ENCODE measurements at regions not wholly inside any gene's neighbourhood (a gene's known extent, or its start where the extent isn't known, plus 50 kb on each side); places are given as distances from the start of the nearest gene placed in this dataset.

GRCh38 chr13:44819245-44819644, 170.0 kb downstream of the NUFIP1 start:
- Histone ChIP-seq H3K27ac (ENCODE audit: low read depth, low read length) (no peak overlapping the region), H3K14ac (ENCODE audit: insufficient read length) (no peak overlapping the region), H4K5ac (ENCODE audit: insufficient read length, low read depth, low read length) (no peak overlapping the region), H3K4me1 (replicated peaks in 1 of 4; ENCODE audit: control insufficient read depth in 3 of 4, insufficient read depth in 4 of 4, low read length in 3 of 4) (peaks cover 2 to 18% (median 13%) of the 10 kb centered on the region in 4 experiments), H3K79me2 (ENCODE audit: control insufficient read depth in 1 of 2, insufficient read depth in 2 of 2, low read length in 2 of 2) (no peaks in the 10 kb centered on the region), H4K8ac (ENCODE audit: extremely low read depth, insufficient read depth, low read length) (no peak overlapping the region), H2BK120ac (replicated peaks; ENCODE audit: low read depth, low read length) (no peak overlapping the region), H3K36me3 (ENCODE audit: control insufficient read depth in 2 of 4, insufficient read depth in 4 of 4, low read length in 3 of 4) (no peaks in the 10 kb centered on the region), H2BK20ac (ENCODE audit: low read length) (no peak overlapping the region), H2BK15ac (ENCODE audit: low read length) (no peak overlapping the region), H3K27me3 (replicated peaks in 1 of 4; ENCODE audit: control insufficient read depth in 3 of 4, extremely low read depth in 1 of 4, insufficient read depth in 3 of 4, low read length in 3 of 4) (no peaks in the 10 kb centered on the region), H3K9me3 (ENCODE audit: insufficient read depth in 2 of 2, low read depth in 1 of 2, low read length in 1 of 2) (no peaks in the 10 kb centered on the region), H2AK5ac (ENCODE audit: low read depth, low read length) (no peak overlapping the region), H3K4me2 (ENCODE audit: insufficient read depth in 1 of 2, low read depth in 2 of 2, low read length in 2 of 2) (no peak overlapping the region), H2AFZ (ENCODE audit: low read length) (no peak overlapping the region), H2BK12ac (ENCODE audit: low read depth, low read length) (no peak overlapping the region), H3K9ac (replicated peaks in 1 of 4; ENCODE audit: extremely low read depth in 1 of 4, low read depth in 3 of 4, low read length in 3 of 4) (no peak overlapping the region), H2BK5ac (ENCODE audit: low read depth, low read length) (no peak overlapping the region), H3K18ac (ENCODE audit: extremely low read depth, low read length) (no peak overlapping the region), H3K56ac (replicated peaks; ENCODE audit: insufficient read length, low read depth, low read length) (no peak overlapping the region), H3K79me1 (ENCODE audit: low read depth, low read length) (no peaks in the 10 kb centered on the region), H4K91ac (replicated peaks; ENCODE audit: insufficient read length, low read length) (no peak overlapping the region), H3K23me2 (ENCODE audit: low read depth, low read length) (no peaks in the 10 kb centered on the region), H3K23ac (ENCODE audit: insufficient read length) (no peak overlapping the region), H4K20me1 (replicated peaks in 1 of 2; ENCODE audit: control insufficient read depth in 1 of 2, insufficient read depth in 2 of 2, low read length in 2 of 2) (no peaks in the 10 kb centered on the region), H3K4me3 (ENCODE audit: extremely low read depth in 1 of 4, insufficient read depth in 2 of 4, low read depth in 3 of 4, low read length in 4 of 4) (no peak overlapping the region), H3K4ac (replicated peaks; ENCODE audit: insufficient read length, low read depth, low read length) (no peak overlapping the region)
- POLR2A ChIA-PET (ENCODE audit: partially characterized antibody), result interaction anchor here (1.3 kb wide), 1 partner anchor 243 kb away, joined by 3 read pairs; the partner anchor contains the start of gene TSC22D1
- no peak for DNase-seq (ENCODE audit: low read depth in 1 of 2, low spot score in 2 of 2)
- no peak for TF ChIP-seq SIN3A (conservative IDR thresholded peaks at IDR 0.05 in 1 of 2, IDR thresholded peaks at IDR 0.05 in 1 of 2; ENCODE audit: low read depth in 1 of 2, low read length in 2 of 2)
- no peak for TF ChIP-seq RAD21 (IDR thresholded peaks at IDR 0.05 in 1 of 2, conservative IDR thresholded peaks at IDR 0.05 in 1 of 2; ENCODE audit: low read depth in 2 of 2, low read length in 2 of 2)
- TF ChIP-seq TAF7 (optimal IDR thresholded peaks at IDR 0.05; ENCODE audit: borderline replicate concordance, low read depth, low read length), result no peak
- TF ChIP-seq BACH1 (IDR thresholded peaks at IDR 0.05; ENCODE audit: low read length), result no peak
- no peak for TF ChIP-seq SRF (IDR thresholded peaks at IDR 0.05; ENCODE audit: low read depth, low read length)
- TF ChIP-seq ASH2L (IDR thresholded peaks at IDR 0.05; ENCODE audit: low read length), result no peak
- no peak for TF ChIP-seq CHD1 (IDR thresholded peaks at IDR 0.05; ENCODE audit: low read depth, low read length)
- no peak for TF ChIP-seq EP300 (IDR thresholded peaks at IDR 0.05; ENCODE audit: borderline replicate concordance in 1 of 2, low read depth in 2 of 2, low read length in 2 of 2)
- TF ChIP-seq YY1 (IDR thresholded peaks at IDR 0.05; ENCODE audit: low read depth, low read length), result no peak
- no peak for TF ChIP-seq TBP (IDR thresholded peaks at IDR 0.05; ENCODE audit: low read depth, low read length)
- no peak for TF ChIP-seq TCF12 (IDR thresholded peaks at IDR 0.05; ENCODE audit: low read depth, low read length)
- TF ChIP-seq BRCA1 (IDR thresholded peaks at IDR 0.05; ENCODE audit: low read depth, low read length), result no peak
- no peak for TF ChIP-seq E2F6 (IDR thresholded peaks at IDR 0.05)
- WGBS, 2 experiments (ENCODE audit: extremely low coverage in 1 of 2, insufficient coverage in 1 of 2, insufficient read length in 1 of 2, insufficient replicate concordance in 2 of 2, low coverage in 1 of 2, low lambda C conversion rate in 2 of 2, missing lambda C conversion rate in 1 of 2), result 81% methylated on average over 3 of the region's 3 CpGs; no CpG with 5 or more reads in 1 of the 2 experiments
- CTCF ChIA-PET (ENCODE audit: partially characterized antibody), result interaction anchor here (0.9 to 3.4 kb wide), 14 partner anchors 9 to 910 kb away, joined by 3 to 16 read pairs (median 4); no protein-coding TSS in a partner anchor
- no peak for FAIRE-seq
